H9 (cell line): ENCODE measurements at regions not wholly inside any gene's neighbourhood (a gene's known extent, or its start where the extent isn't known, plus 50 kb on each side); places are given as distances from the start of the nearest gene placed in this dataset.

ENCODE experiments used
- DNase-seq: peaks from one replicate; pipeline ENCODE4 v3.0.0-alpha.2; 2017
- H2AFZ ChIP-seq: one replicate; pipeline ENCODE4 v1.6.1; 2013; ENCODE audit warnings: mild to moderate bottlenecking, low read length, control low read depth, moderate library complexity
- H2AK5ac ChIP-seq: 2 replicates; pipeline ENCODE4 v1.6.1; 2013; ENCODE audit warnings: low read length, control low read depth, mixed read lengths; ENCODE audit not compliant: insufficient read length
- H2BK120ac ChIP-seq: one replicate; pipeline ENCODE4 v1.6.1; 2013; ENCODE audit warnings: low read depth, mild to moderate bottlenecking, low read length, control low read depth, inconsistent platforms; ENCODE audit not compliant: poor library complexity, severe bottlenecking
- H2BK12ac ChIP-seq: 2 replicates; pipeline ENCODE4 v1.6.1; 2013; ENCODE audit warnings: low read length, control low read depth, mixed read lengths, low read depth; ENCODE audit not compliant: insufficient read length
- H2BK15ac ChIP-seq: 2 replicates; pipeline ENCODE4 v1.6.1; 2013; ENCODE audit warnings: low read depth, low read length, control low read depth
- H2BK20ac ChIP-seq: one replicate; pipeline ENCODE4 v1.6.1; 2013; ENCODE audit warnings: low read depth, mild to moderate bottlenecking, low read length, control low read depth, inconsistent platforms; ENCODE audit not compliant: poor library complexity, severe bottlenecking
- H2BK5ac ChIP-seq: 2 replicates; pipeline ENCODE4 v1.6.1; 2013; ENCODE audit warnings: low read length, control low read depth, mixed read lengths; ENCODE audit not compliant: insufficient read length
- H3K14ac ChIP-seq: 2 replicates; pipeline ENCODE4 v1.6.1; 2013; ENCODE audit warnings: low read length, control low read depth; ENCODE audit not compliant: insufficient read depth
- H3K18ac ChIP-seq: 2 replicates; pipeline ENCODE4 v1.6.1; 2013; ENCODE audit warnings: low read depth, mild to moderate bottlenecking, mixed read lengths, low read length, control low read depth; ENCODE audit not compliant: insufficient read length
- H3K23ac ChIP-seq: 2 replicates; pipeline ENCODE4 v1.6.1; 2013; ENCODE audit warnings: low read length, control low read depth, mixed read lengths, low read depth; ENCODE audit not compliant: insufficient read length
- H3K23me2 ChIP-seq: 2 replicates; pipeline ENCODE4 v1.6.1; 2013; ENCODE audit warnings: low read depth, mild to moderate bottlenecking, mixed read lengths, low read length, control low read depth; ENCODE audit not compliant: insufficient read length, poor library complexity, severe bottlenecking
- H3K27ac ChIP-seq: 2 replicates; pipeline ENCODE4 v1.5.1; 2013; ENCODE audit warnings: low read length, control low read depth, mixed read lengths, low read depth; ENCODE audit not compliant: insufficient read length
- H3K27me3 ChIP-seq: 2 replicates; pipeline ENCODE4 v1.6.1; 2013; ENCODE audit warnings: low read length, control low read depth, inconsistent platforms; ENCODE audit not compliant: insufficient read depth
- H3K4ac ChIP-seq: 2 replicates; pipeline ENCODE4 v1.6.1; 2013; ENCODE audit warnings: low read depth, mild to moderate bottlenecking, control low read depth, inconsistent platforms, low read length, moderate library complexity
- H3K4me1 ChIP-seq: 2 replicates; pipeline ENCODE4 v1.6.1; 2013; ENCODE audit warnings: low read length, control low read depth, inconsistent platforms; ENCODE audit not compliant: insufficient read depth
- H3K4me2 ChIP-seq: 2 replicates; pipeline ENCODE4 v1.6.1; 2013; ENCODE audit warnings: low read length, control low read depth, mixed read lengths; ENCODE audit not compliant: insufficient read length, insufficient read depth
- H3K56ac ChIP-seq: 2 replicates; pipeline ENCODE4 v1.6.1; 2013; ENCODE audit warnings: low read depth, mild to moderate bottlenecking, mixed read lengths, low read length, control low read depth; ENCODE audit not compliant: insufficient read length
- H3K79me1 ChIP-seq: 2 replicates; pipeline ENCODE4 v1.6.1; 2013; ENCODE audit warnings: low read depth, mild to moderate bottlenecking, moderate library complexity, low read length, control low read depth, inconsistent platforms; ENCODE audit not compliant: insufficient read depth, poor library complexity, severe bottlenecking
- H3K79me2 ChIP-seq: 2 replicates; pipeline ENCODE4 v1.6.1; 2013; ENCODE audit warnings: low read length, control low read depth, inconsistent platforms; ENCODE audit not compliant: insufficient read depth
- H3K9ac ChIP-seq: 2 replicates; pipeline ENCODE4 v1.6.1; 2013; ENCODE audit warnings: low read length, control low read depth, mixed read lengths; ENCODE audit not compliant: insufficient read length; ENCODE audit errors: extremely low read depth
- H3K9me3 ChIP-seq: one replicate; pipeline ENCODE4 v1.6.1; 2013; ENCODE audit warnings: low read depth, low read length, inconsistent platforms; ENCODE audit not compliant: control insufficient read depth
- H3T11ph ChIP-seq: one replicate; pipeline ENCODE4 v1.6.1; 2013; ENCODE audit warnings: mild to moderate bottlenecking, low read length, control low read depth, inconsistent platforms
- H4K20me1 ChIP-seq: one replicate; pipeline ENCODE4 v1.6.1; 2013; ENCODE audit not compliant: control insufficient read depth, insufficient read length, insufficient read depth
- H4K5ac ChIP-seq: 2 replicates; pipeline ENCODE4 v1.6.1; 2013; ENCODE audit warnings: low read depth, mild to moderate bottlenecking, mixed read lengths, low read length, control low read depth; ENCODE audit not compliant: insufficient read length
- H4K8ac ChIP-seq: replicated peaks from 2 replicates; pipeline ENCODE4 v1.6.1; 2013; ENCODE audit warnings: low read length, control low read depth, mixed read lengths, low read depth; ENCODE audit not compliant: insufficient read length
- H4K91ac ChIP-seq: 2 replicates; pipeline ENCODE4 v1.6.1; 2013; ENCODE audit warnings: low read depth, mild to moderate bottlenecking, moderate library complexity, mixed read lengths, low read length, control low read depth; ENCODE audit not compliant: insufficient read length
- H3K27ac Mint-ChIP-seq, 3 experiments: 2 replicates in 2 of 3; 3 replicates in 1 of 3; pipeline ENCODE4 v1.8.0; 2020 to 2021; ENCODE audit warnings: mixed read lengths in 3 of 3, mild to moderate bottlenecking in 1 of 3, moderate library complexity in 1 of 3
- H3K27me3 Mint-ChIP-seq: 2 replicates; pipeline ENCODE4 v1.8.0; 2021; ENCODE audit warnings: low read depth, mild to moderate bottlenecking, moderate library complexity, mixed read lengths
- H3K36me3 Mint-ChIP-seq, 3 experiments: 2 replicates in 2 of 3; 3 replicates in 1 of 3; pipeline ENCODE4 v1.8.0; 2020 to 2021; ENCODE audit warnings: low read depth in 3 of 3, mixed read lengths in 3 of 3; ENCODE audit not compliant: insufficient read depth in 1 of 3
- H3K4me1 Mint-ChIP-seq, 2 experiments: 2 replicates each; pipeline ENCODE4 v1.8.0; 2020; ENCODE audit warnings: mixed read lengths in 2 of 2
- H3K4me3 Mint-ChIP-seq, 2 experiments: 2 replicates in 1 of 2; 3 replicates in 1 of 2; pipeline ENCODE4 v1.8.0; 2020 to 2021; ENCODE audit warnings: mild to moderate bottlenecking in 2 of 2, mixed read lengths in 2 of 2, moderate library complexity in 1 of 2
- H3K9me3 Mint-ChIP-seq, 2 experiments: 2 replicates in 1 of 2; 3 replicates in 1 of 2; pipeline ENCODE4 v1.8.0; 2020; ENCODE audit warnings: mild to moderate bottlenecking in 2 of 2, mixed read lengths in 2 of 2, moderate library complexity in 1 of 2
- CTCF ChIP-seq: fragments of 200-600 bp; sonication (generic); conservative IDR thresholded peaks from 3 replicates; pipeline ENCODE4 v1.8.0; 2021; ENCODE audit warnings: antibody characterized with exemption, mild to moderate bottlenecking
- WGBS: extraction: QIAGEN DNeasy Blood & Tissue Kit; methylation state at CpG from one replicate; pipeline ENCODE4 v1.1.7; 2013; ENCODE audit warnings: missing lambda C conversion rate, low lambda C conversion rate, mixed read lengths; ENCODE audit not compliant: insufficient read length; ENCODE audit errors: extremely low coverage; 5-methylcytosine and 5-hydroxymethylcytosine counted together

GRCh38 chr21:38042246-38042645 is 126.0 kb upstream of the KCNJ6 start:
- Histone ChIP-seq H3K27me3 (no peaks in the 10 kb centered on the region), H3K23me2 (no peaks in the 10 kb centered on the region), H3K14ac (no peak overlapping the region), H3K9me3 (no peaks in the 10 kb centered on the region), H2BK12ac (no peak overlapping the region), H3K4ac (no peak overlapping the region), H3T11ph (no peak overlapping the region), H3K4me1 (no peaks in the 10 kb centered on the region), H4K8ac (no peak overlapping the region), H3K4me2 (no peak overlapping the region), H4K20me1 (no peaks in the 10 kb centered on the region), H3K27ac (no peak overlapping the region), H2BK120ac (no peak overlapping the region), H2AFZ (no peak overlapping the region), H3K9ac (no peak overlapping the region), H4K91ac (no peak overlapping the region), H4K5ac (no peak overlapping the region), H2BK5ac (no peak overlapping the region), H3K23ac (no peak overlapping the region), H2BK15ac (no peak overlapping the region), H3K79me2 (no peaks in the 10 kb centered on the region), H3K79me1 (no peaks in the 10 kb centered on the region), H3K56ac (no peak overlapping the region), H2BK20ac (no peak overlapping the region), H3K18ac (no peak overlapping the region), H2AK5ac (no peak overlapping the region)
- DNase-seq = no peak
- Mint-ChIP-seq H3K9me3 (no peaks in the 10 kb centered on the region), H3K27me3 (no peaks in the 10 kb centered on the region; the same call in 1 of the 2 replicates), H3K27ac (no peak overlapping the region), H3K36me3 (no peaks in the 10 kb centered on the region), H3K4me3 (no peak overlapping the region), H3K4me1 (peaks cover 8 to 9% of the 10 kb centered on the region in 2 experiments)
- no CpG with 5 or more reads among the region's 2 CpGs for WGBS
- TF ChIP-seq CTCF = no peak
